Stimulated activated CD8-positive, alpha-beta memory T cell treated with anti-CD3 and anti-CD28 coated beads, Interleukin-15, amount 100 ng/mL, for 4 hours (primary cell): ENCODE measurements at regions not wholly inside any gene's neighbourhood (a gene's known extent, or its start where the extent isn't known, plus 50 kb on each side); places are given as distances from the start of the nearest gene placed in this dataset.

ENCODE experiments used
- DNase-seq, 2 donors: peaks; one replicate each; pipeline ENCODE4 v3.0.0-alpha.2; 2020; ENCODE audit warnings: low read depth in 2 of 2

DNA sequence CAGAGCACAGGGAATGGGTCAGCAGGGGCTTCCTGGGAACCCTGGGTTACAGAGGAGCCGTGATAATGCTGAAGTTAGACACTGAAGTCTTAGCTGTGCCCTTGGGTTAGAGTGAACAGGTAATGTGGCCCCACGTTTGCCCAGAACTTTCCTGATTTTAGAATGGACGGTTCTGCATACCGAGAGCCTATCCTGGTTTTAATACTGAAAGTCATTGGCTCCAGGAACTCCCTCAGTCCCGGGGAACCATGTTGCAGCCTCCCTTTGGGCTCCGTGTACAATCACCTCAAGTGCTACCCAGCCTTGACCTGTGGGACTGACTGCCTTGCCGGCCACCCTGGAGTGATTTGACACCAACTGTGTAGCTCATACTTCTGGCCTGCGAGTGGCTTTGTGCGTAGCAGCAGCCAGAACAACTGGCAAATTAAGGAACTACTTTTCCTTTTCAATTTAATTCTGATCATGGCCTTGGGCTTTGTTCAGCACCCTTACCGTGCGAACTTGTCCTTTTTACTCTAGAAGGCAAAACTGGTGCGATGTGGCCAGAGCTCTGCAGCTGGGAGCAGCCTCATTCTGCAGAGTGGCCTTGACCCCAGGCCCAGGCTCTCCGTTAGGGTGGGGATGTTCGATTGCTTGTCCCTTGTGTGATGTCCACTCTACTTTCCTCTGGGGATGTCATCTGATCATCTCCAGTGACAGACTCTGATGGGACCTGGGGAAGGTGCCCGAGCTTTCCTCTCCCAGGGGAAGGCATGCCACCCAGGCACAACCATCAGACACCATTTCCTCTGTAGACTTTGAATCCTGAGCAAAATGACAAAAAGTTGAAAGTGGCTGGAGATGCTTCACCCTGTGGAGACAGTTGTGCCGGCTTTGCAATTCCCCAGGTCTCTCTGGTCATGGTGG lies 265.9 kb downstream of the GLRX3 start:
- DNase-seq, result no peak

DNA sequence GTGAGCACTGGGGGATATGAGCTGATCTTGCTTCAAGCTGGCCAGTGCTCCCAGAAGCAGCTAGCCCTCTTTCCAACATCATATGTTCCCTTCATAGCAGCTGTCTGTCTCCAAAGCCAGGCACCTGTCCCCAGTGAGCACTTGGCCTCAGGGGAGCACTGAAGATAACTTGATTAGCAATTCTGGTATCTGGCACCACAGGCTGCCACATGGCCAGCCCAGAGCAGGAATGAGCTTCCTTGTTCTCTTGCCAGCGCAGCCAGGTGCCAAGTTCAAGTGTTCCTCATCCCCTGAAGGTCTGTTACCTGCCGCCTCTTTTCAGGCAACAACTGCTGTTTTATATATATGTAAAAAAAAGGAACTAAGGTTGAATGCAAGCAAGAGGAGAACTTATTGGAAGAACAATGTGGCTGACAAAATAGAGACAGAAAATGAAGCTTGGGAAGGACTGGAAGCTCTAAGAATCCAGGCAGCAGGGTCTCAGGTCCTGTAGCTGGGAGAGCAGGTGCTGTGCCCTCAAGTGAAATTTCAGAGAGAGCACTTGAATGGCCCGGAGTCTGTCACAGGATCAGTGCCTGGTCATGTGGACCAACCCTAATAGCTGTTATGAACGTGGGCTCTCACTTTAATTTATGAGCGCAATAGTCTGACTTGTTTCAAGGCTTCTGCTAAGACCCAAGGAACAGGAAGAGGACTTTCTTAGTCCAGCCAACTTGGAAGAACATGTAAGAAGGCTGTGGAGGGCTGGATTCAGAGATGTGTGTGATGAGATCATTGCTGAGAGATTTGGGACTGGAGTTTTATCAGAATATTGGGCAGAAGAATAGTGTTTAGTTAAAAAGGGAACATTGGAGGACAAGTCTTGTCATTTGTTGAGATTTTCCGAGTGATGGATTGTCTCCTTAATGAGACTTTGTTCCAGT lies 267.2 kb downstream of the GLRX3 start:
- no peak for DNase-seq

GRCh38 chr10:130404476-130405055 lies 268.4 kb downstream of the GLRX3 start:
- no peak for DNase-seq

- DNase-seq, result no peak
Measured at GRCh38 chr10:130407052-130407451, 270.9 kb downstream of the GLRX3 start.

DNA sequence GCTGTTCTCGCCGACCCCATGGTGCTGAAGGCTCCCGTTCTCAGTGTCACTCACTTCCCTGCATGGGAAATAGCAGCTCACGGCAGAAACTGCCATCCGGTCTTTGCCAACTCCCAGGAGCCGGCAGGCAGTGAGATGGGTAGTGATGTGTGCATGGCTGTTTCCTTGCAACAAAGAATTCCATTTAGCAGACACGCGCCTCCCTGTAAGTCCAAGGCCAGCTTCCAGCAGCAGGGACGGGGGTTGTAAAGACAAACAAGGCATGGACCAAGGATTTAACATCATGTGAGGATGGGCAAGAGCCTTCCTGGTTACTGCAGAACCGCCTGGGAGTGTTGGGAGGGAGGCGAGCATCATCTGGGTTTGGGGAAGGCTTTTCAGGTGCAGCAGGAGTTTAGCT lies 273.1 kb downstream of the GLRX3 start:
- no peak for DNase-seq

- no peak for DNase-seq
Measured at GRCh38 chr10:130409931-130410330, 273.7 kb downstream of the GLRX3 start.

GRCh38 chr10:130411496-130412085 lies 275.4 kb downstream of the GLRX3 start:
- DNase-seq, result no peak

GRCh38 chr10:130412317-130412716 lies 276.1 kb downstream of the GLRX3 start:
- no peak for DNase-seq

DNA sequence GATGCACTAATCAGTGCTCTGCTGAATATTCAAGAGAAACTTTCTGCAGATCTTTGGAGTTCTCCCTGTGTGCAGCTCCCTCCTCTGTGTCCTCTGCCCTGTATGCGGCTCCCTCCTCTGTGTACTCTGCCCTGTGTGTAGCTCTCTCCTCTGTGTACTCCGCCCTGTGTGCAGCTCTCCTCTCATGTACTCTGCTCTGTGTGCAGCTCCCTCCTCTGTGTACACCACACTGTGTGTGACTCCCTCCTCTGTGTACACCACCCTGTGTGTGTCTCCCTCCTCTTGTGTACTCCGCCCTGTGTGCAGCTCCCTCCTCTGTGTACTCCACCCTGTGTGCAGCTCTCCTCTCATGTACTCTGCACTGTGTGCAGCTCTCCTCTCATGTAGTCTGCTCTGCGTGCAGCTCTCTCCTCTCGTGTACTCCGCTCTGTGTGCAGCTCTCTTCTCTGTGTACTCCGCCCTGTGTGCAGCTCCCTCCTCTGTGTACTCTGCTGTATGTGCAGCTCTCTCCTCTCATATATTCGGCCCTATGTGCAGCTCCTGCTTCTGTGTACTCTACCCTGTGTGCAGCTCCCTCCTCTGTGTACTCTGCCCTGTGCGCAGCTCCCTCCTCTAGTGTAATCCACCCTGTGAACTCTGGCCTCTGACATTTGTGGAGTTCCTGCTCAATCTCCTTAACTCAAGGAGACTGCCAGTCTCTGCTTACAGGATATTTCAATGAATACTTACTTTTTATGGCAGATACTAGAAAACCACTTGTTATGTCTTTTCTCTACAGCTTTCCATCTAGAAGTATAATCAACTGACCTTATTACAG lies 280.4 kb downstream of the GLRX3 start:
- no peak for DNase-seq

DNA sequence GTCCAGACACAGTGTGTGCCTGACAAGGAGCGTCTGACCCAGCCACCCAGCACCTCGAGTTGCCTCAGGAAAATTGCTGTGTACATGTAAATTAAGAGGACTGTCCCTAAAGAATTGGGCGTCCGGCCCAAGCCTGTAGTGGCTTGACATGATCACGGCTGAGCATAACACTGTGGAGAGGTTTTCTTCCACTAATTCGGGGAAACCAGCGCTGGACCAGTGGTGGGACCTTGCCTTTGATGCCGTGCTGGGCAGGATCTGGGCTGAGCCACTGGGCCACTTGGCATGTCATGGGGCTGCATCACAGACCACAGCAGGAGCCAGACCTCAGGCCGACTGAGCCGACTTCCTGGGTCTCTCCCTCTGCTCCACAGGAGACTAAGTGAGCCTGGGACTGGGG lies 282.5 kb downstream of the GLRX3 start:
- no peak for DNase-seq

DNA sequence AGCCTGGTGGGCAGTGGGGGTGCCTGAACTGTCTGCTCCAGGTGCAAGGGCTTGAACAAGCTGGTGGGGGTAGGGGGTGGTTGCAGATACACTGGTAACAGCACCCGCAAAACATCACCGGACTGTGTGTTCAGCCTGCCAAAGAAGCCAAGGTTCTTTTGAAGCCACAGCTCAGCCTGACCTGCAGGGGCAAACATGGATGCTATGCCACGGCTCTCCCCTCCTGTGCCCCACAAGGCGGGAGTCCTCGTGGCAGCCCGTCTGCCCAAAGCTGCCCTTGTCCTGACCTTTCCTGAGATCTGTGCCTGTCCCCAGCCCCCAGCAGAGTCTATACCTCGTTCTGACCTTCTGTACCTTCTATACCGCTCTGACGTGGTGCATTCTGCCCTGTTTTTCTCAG lies 285.7 kb downstream of the GLRX3 start:
- no peak for DNase-seq

- no peak for DNase-seq
Measured at GRCh38 chr10:130422366-130423324, 286.5 kb downstream of the GLRX3 start.

GRCh38 chr10:130423455-130424305 lies 287.5 kb downstream of the GLRX3 start:
- no peak for DNase-seq

DNA sequence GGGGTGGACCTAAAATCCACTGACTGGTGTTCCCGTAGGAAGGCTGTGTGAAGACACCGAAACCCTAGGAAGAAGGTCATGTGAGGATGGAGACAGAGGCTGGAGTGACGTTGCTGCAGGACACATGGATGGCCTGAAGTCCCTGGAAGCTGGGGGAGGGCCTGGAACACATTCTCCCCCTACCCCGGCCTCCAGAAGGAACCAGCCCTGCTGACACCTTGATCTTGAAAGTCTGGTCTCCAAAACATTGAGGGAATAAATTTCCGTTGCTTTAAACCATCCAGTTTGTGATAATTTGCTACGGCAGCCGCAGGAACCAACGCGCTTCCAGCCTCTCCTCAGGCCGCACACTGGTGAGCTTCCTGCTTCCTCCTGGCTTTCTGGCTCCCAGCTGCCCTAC lies 288.2 kb downstream of the GLRX3 start:
- DNase-seq, result no peak

- no peak for DNase-seq
Measured at GRCh38 chr10:130425169-130425568, 289.0 kb downstream of the GLRX3 start.

DNA sequence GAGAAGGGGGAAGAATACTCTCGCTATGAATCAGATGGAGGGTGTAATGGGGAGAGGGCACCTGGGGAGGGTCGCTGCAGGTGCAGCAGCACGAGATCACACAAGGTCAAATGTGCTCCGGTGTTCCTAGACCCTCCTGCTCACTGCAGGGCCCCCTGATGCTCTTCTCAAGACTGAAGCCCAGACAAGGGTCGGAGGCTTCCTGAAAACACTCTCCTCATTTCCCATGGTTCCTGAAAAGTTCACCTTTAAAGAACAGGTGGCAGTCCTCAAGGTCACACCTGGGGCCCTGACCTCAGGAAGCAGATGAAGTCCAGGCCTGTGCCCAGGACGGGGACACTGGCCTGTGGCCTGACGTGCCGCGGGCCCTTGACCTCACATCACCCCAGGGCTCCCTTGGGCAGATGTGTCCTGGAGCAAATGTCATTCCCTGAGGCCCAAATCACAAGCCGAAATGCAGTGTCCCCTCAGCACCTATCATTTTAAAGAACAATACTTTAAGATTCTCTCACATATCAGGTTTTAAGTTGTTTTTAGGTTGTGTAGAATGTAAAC lies 289.8 kb downstream of the GLRX3 start:
- no peak for DNase-seq

- DNase-seq, result no peak
Measured at GRCh38 chr10:130427216-130427722, 291.1 kb downstream of the GLRX3 start.

DNA sequence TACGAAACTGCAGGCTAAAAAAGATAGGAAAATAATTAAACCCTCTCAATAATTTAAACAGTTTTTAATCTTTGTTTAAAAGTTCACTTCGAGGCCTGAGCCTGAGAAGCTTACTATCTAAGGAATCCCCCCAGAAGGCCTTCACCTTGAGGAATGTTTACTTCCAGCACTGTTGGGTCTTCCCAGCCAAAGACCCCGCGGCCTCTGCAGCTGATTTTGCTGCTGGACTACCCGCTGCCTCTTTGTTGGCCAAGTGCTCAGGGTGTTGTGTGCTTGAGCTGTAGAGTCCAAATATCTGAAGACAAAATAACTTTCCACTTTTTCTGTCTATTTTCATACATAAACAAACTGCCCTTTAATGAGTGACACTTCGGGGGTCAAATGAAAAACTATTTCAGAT lies 292.7 kb downstream of the GLRX3 start:
- no peak for DNase-seq
